Transverse colon (tissue), 4 donors: ENCODE measurements at regions not wholly inside any gene's neighbourhood (a gene's known extent, or its start where the extent isn't known, plus 50 kb on each side); places are given as distances from the start of the nearest gene placed in this dataset.

ENCODE experiments used
- DNase-seq: peaks from one replicate; pipeline ENCODE4 v3.0.0-alpha.2; 2019
- H3K27ac ChIP-seq, 4 donors: fragments of 200-600 bp; sonication (generic); 2 replicates each; pipeline ENCODE4 v1.5.1; 2016 to 2018; ENCODE audit warnings: inconsistent platforms in 4 of 4
- H3K27me3 ChIP-seq: fragments of 200-600 bp; sonication (generic); 2 replicates; pipeline ENCODE4 v1.5.1; 2017; ENCODE audit warnings: inconsistent platforms
- H3K36me3 ChIP-seq, 4 donors: fragments of 200-600 bp; sonication (generic); 2 replicates each; pipeline ENCODE4 v1.5.1; 2017 to 2019; ENCODE audit warnings: inconsistent platforms in 4 of 4
- H3K4me1 ChIP-seq, 4 donors: fragments of 200-600 bp; sonication (generic); 2 replicates each; pipeline ENCODE4 v1.5.1; 2017 to 2020; ENCODE audit warnings: inconsistent platforms in 4 of 4
- H3K4me3 ChIP-seq, 4 donors: fragments of 200-600 bp; sonication (generic); 1 replicate in 1 of 4; 2 replicates in 3 of 4; pipeline versions ENCODE4 v1.5.1 to v1.6.1; 2017 to 2019; ENCODE audit warnings: inconsistent platforms in 4 of 4
- H3K9me3 ChIP-seq, 2 donors: fragments of 200-600 bp; sonication (generic); 2 replicates each; pipeline ENCODE4 v1.5.1; 2017 to 2019; ENCODE audit warnings: inconsistent platforms in 2 of 2
- CTCF ChIP-seq, 5 experiments: fragments of 200-600 bp in 3 of 5; fragments of 450-650 bp in 2 of 5; sonication (generic) in 3 of 5; IDR thresholded peaks; 1 replicate in 2 of 5; 2 replicates in 3 of 5; pipeline ENCODE4 v1.5.1; 2016 to 2017; ENCODE audit warnings: antibody characterized with exemption in 5 of 5, inconsistent platforms in 3 of 5, mild to moderate bottlenecking in 2 of 5, moderate library complexity in 1 of 5
- EP300 ChIP-seq: sonication (generic); formaldehyde crosslinking; IDR thresholded peaks from one replicate; pipeline ENCODE4 v1.6.1; 2017; ENCODE audit warnings: antibody characterized with exemption, low read depth
- POLR2A ChIP-seq: fragments of 450-650 bp; IDR thresholded peaks from one replicate; pipeline ENCODE4 v1.6.1; 2016; ENCODE audit warnings: antibody characterized with exemption, mild to moderate bottlenecking, moderate library complexity
- POLR2AphosphoS5 ChIP-seq, 3 donors: sonication (generic); formaldehyde crosslinking; IDR thresholded peaks; one replicate each; pipeline ENCODE4 v1.6.1; 2016; ENCODE audit warnings: antibody characterized with exemption in 3 of 3
- WGBS, 2 donors: methylation state at CpG; one replicate each; pipeline ENCODE4 v1.1.5; 2018; ENCODE audit warnings: low coverage in 1 of 2; 5-methylcytosine and 5-hydroxymethylcytosine counted together
- in situ Hi-C, 4 donors: fragments of 200-750 bp; cut with MboI; loops; one replicate each; pipeline versions ENCODE4 v1.15.0 to v1.15.1; 2017; ENCODE audit warnings: low sequenced_read_pairs in 3 of 4, low pct_ligation_motif_present in 1 of 4, low pct_unique_long_range_greater_than_20kb in 1 of 4
- intact Hi-C: fragments of 100-400 bp; cut with DNase I; formaldehyde crosslinking; loops from one replicate; pipeline ENCODE4 v1.15.1; 2023; ENCODE audit warnings: low total_unique reads

GRCh38 chr16:54993106-54993895 is 62.6 kb downstream of the IRX5 start:
- TF ChIP-seq POLR2A, result no peak
- TF ChIP-seq POLR2AphosphoS5 (IDR thresholded peaks at IDR 0.05), result no peak
- no peak for TF ChIP-seq EP300
- TF ChIP-seq CTCF (IDR thresholded peaks at IDR 0.05), result no peak
- intact Hi-C loops, result no loop called here

GRCh38 chr16:54996186-54996585 is 65.5 kb downstream of the IRX5 start:
- WGBS, 2 donors, result 71 to 74% methylated on average over 7 of the region's 7 CpGs
- no peaks in the 10 kb centered on the region for H3K9me3 ChIP-seq
- TF ChIP-seq POLR2AphosphoS5 (IDR thresholded peaks at IDR 0.05) (no peak), CTCF (IDR thresholded peaks at IDR 0.05) (no peak), EP300 (no peak), POLR2A (no peak)
- H3K4me3 ChIP-seq, result no peak overlapping the region
- peaks cover 21% of the 10 kb centered on the region for H3K27me3 ChIP-seq
- H3K27ac ChIP-seq, result no peak overlapping the region
- intact Hi-C loops, result no loop called here
- in situ Hi-C loops, result no loop called here
- no peak for DNase-seq
- no peaks in the 10 kb centered on the region for H3K36me3 ChIP-seq
- H3K4me1 ChIP-seq, result no peaks in the 10 kb centered on the region

More at GRCh38 chr16:54993106-54993895, 62.6 kb downstream of the IRX5 start:
- H3K27ac ChIP-seq, result no peak overlapping the region
- in situ Hi-C loops, result no loop called here
- WGBS, 2 donors, result 27 to 39% methylated on average over 2 of the region's 2 CpGs
- no peaks in the 10 kb centered on the region for H3K4me1 ChIP-seq
- H3K4me3 ChIP-seq, result no peak overlapping the region
- H3K9me3 ChIP-seq, result no peaks in the 10 kb centered on the region
- peaks cover 9% of the 10 kb centered on the region for H3K27me3 ChIP-seq
- DNase-seq, result no peak
- no peaks in the 10 kb centered on the region for H3K36me3 ChIP-seq

- Histone ChIP-seq H3K36me3 (no peaks in the 10 kb centered on the region), H3K4me1 (no peaks in the 10 kb centered on the region), H3K9me3 (no peaks in the 10 kb centered on the region), H3K4me3 (no peak overlapping the region), H3K27ac (no peak overlapping the region), H3K27me3 (peaks cover 21% of the 10 kb centered on the region)
- in situ Hi-C loops (no loop called here), intact Hi-C loops (no loop called here)
- TF ChIP-seq POLR2AphosphoS5 (IDR thresholded peaks at IDR 0.05), result no peak
- TF ChIP-seq CTCF (IDR thresholded peaks at IDR 0.05), result no peak
- no peak for TF ChIP-seq EP300
- TF ChIP-seq POLR2A, result no peak
- no peak for DNase-seq
- 33% methylated on average over 1 of the region's 1 CpG; no CpG with 5 or more reads in 1 of the 2 donors for WGBS, 2 donors
Observed at GRCh38 chr16:54998834-54999233, 68.2 kb downstream of the IRX5 start.

GRCh38 chr16:54999481-54999880 is 68.8 kb downstream of the IRX5 start:
- whole genome bisulfite sequencing, 2 donors, result 61% methylated on average over 11 of the region's 11 CpGs; no CpG with 5 or more reads in 1 of the 2 donors
- intact Hi-C loops (no loop called here), in situ Hi-C loops (no loop called here)
- no peak for DNase-seq
- Histone ChIP-seq H3K4me3 (no peak overlapping the region), H3K4me1 (no peaks in the 10 kb centered on the region), H3K27me3 (peaks cover 21% of the 10 kb centered on the region), H3K27ac (no peak overlapping the region), H3K9me3 (no peaks in the 10 kb centered on the region), H3K36me3 (no peaks in the 10 kb centered on the region)
- no peak for TF ChIP-seq POLR2AphosphoS5 (IDR thresholded peaks at IDR 0.05)
- no peak for TF ChIP-seq CTCF (IDR thresholded peaks at IDR 0.05)
- no peak for TF ChIP-seq EP300
